GM12891 (cell line): ENCODE measurements at regions not wholly inside any gene's neighbourhood (a gene's known extent, or its start where the extent isn't known, plus 50 kb on each side); places are given as distances from the start of the nearest gene placed in this dataset.

Experiments
- POLR2A ChIP-seq: IDR thresholded peaks from 2 replicates; pipeline ENCODE4 v1.6.1; 2011; ENCODE audit warnings: low read depth, low read length, control low read depth
- TAF1 ChIP-seq: IDR thresholded peaks from 2 replicates; pipeline ENCODE4 v1.6.1; 2011; ENCODE audit warnings: low read depth, low read length, control low read depth

DNA sequence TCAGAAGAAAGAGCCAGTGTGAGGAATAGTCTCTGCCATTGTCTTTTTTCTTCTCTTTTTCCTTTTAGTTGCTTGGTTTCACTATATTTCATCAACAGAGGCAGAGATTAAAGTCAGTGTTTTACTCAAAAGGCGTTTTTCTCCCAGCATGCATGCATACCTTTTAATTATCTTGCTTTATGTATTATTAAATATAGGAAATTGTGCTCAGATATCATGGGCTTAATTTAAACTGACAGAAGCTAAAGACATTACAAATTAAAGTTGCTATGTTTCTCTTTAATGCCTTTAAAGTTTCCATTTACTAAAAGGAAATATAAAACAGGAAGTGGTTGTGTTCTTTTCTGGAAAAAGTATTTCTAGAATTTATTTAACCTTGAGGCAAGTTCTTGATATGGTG is 223.3 kb upstream of the ATP5MC3 start:
- TF ChIP-seq POLR2A: no peak
- no peak for TF ChIP-seq TAF1
